Hepatocyte (in vitro differentiated cells): ENCODE measurements at regions not wholly inside any gene's neighbourhood (a gene's known extent, or its start where the extent isn't known, plus 50 kb on each side); places are given as distances from the start of the nearest gene placed in this dataset.

ENCODE experiments used
- CTCF ChIP-seq: fragments of 200-600 bp; sonication (generic); IDR thresholded peaks from 2 replicates; pipeline ENCODE4 v1.5.1; 2016; ENCODE audit warnings: antibody characterized with exemption, mild to moderate bottlenecking; ENCODE audit not compliant: poor library complexity
- EZH2 ChIP-seq: fragments of 200-600 bp; sonication (generic); IDR thresholded peaks from 2 replicates; pipeline ENCODE4 v1.6.1; 2016; ENCODE audit warnings: antibody characterized with exemption, mild to moderate bottlenecking, borderline replicate concordance

GRCh38 chr18:51522821-51523220 is 325.3 kb upstream of the MEX3C start:
- TF ChIP-seq EZH2 (no peak), CTCF (no peak)
